CD4-positive, alpha-beta T cell treated with Interleukin-4 for 4 hours (primary cell): ENCODE measurements at regions not wholly inside any gene's neighbourhood (a gene's known extent, or its start where the extent isn't known, plus 50 kb on each side); places are given as distances from the start of the nearest gene placed in this dataset.
"Not testable (repeated sequence)": the region's sequence is repeated elsewhere in the genome, so short reads cannot be mapped to it uniquely, and the experiment has no call there.

Experiments
- DNase-seq: peaks from one replicate; pipeline ENCODE4 v3.0.0-alpha.2; 2020

DNA sequence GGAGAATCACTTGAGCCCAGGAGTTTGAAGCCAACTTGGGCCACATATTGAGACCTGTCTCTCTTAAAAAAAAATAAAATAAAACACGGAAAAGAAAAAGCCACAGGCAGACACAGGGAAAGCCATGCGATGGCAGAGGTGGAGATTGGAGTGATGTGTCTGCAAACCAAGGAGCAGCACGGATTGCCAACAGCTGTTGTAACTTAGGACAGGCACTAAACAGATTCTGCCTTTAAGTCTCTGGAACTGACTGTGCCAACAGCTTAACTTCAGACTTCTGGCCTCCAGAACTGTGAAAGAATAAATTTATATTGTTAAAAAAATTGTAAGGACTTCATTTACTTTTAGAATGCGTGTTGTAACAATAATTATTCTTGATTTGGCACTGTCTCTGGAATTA, 318.5 kb upstream of the CHD1 start:
- DNase-seq: no peak

DNA sequence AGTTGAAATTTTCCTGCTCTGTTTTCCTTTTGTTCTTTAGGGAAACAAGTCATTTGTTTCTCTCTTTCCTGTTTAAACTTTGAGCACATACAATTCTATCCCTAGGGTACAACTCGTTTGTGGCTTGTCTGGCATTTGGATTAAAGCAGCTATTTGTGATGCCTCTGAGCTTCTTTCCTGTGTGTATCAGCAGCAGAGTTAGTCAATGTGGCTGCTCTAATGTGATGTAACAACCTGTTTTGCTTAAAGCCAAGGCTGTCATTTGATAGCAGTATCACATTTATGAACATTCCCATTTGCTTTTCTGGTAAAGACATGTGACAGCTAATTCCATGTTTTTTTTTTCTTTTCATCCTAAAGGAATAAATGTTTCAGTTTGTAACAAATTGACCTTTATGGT, 314.3 kb upstream of the CHD1 start:
- no peak for DNase-seq

DNA sequence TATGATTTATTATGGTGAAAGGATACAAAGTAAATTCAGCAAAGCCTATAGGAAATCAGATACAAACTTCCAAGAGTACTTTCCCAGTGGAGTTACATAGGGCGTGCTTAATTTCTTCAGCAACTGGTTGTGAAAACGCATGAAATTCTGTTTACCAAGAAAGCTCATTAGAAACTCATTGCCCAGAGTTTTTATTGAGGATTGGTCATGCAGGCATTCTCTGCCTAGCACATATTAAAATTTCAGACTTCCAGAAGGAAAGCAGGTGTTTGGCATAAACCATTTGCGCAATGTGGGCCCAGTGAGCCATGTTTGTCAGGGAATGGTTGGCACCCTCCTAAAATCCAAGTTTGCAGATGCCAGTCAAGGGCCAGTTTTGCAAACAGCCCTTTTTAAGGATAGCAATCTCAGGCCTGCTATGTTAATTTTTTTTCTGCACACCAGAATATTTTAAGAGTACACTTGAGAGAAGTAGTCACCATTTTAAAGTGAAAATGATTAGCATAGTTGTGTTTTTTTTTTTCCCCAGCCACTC, 311.1 kb upstream of the CHD1 start:
- DNase-seq: no peak

DNA sequence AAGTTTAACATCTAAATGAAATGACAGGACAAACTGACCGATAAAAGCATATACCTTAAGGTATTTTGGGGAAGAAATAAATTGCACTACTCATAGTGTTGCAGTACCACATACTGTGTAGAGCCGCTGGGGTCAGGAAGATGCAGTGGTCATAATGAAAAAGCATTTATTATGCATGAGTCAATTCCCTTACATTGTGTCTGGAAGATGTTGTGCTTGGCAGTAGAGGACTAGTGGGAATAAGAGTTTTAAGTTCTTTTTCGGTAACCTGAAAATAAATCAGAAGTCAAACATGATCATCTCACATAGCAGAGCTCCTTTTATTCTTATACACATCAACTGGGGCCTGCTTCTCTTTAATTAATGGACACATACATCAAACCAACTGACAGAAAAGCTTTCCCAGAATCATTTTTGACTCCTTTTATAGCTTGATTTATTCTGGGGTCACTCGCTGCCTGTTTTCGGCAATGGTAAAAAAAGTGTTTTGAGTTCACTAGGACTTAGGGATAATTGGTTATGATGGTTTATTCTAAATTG, 262.5 kb upstream of the CHD1 start:
- no peak for DNase-seq

DNA sequence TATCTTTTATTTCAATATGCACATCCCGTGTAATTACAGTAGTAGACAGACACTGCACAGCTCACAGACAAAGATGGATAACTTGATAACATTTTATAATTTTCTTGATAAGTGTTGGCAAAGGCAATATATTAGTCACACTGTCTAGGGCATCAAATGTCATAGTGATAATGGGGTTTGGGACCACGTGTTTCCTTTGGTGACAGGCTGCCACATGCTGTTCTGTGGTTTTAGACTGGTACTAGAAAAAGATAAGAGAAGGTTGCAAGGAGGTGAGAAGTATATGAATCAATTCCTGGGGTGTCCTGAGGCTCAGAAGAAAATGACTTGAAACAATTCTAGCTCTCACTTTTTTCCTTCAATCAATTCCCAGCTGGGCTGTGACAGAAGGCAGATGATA, 258.8 kb upstream of the CHD1 start:
- DNase-seq: no peak

DNA sequence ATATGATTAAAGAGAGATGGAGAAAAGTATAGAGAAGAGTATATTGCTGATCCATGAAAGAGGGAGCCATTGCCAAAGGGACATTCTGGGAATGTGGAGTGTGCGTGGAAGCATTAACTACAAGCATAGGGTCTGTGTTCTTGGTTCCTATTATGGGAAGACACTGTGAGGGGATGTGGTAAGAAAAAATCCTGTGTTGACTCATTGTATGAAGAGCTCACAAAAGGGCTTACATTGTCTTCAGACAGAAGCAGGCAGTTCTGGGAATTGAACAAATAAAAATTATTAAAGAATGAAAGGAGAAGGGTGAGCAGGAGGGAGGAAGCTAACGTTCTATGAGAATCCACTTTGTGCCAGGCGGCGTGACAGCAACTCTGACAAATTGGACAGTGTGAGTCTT, 250.4 kb upstream of the CHD1 start:
- DNase-seq: no peak

DNA sequence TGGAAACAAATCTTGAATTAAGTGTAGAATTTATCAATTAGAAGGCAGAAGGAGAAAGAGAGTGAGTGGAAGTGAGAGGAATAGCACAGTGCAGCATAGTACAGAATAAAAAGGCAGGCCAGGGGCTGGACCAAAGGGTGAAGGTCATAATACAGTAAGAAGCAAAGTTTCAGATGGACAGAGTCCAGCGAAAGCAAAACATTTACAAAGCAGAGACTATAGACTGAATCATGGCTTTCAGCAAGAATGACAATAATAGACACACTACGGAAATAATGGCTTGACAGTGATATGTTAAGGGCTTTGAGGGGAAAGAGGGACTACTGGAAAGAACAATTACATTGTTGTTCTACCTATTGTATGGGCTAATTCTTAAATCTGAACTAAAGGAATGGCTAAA, 249.0 kb upstream of the CHD1 start:
- no peak for DNase-seq

DNA sequence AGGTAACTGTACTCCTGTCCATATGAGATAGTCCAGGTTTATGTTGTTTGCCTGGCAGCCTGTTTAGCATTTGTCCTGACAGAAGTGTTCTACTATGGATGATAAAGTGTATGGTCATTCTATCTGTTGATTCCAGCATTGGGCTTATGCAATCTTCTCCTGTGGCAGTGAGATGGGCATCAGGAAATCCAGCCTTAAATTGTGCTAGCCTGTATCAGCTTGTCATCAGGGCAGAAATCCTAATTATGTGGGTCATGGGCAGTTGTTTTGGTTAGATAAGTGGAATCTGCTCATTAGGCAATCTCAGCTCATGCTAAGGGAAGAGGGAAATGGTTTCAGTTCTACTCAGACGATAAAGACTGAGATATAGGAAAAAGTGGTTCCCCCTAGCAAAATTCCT, 247.4 kb upstream of the CHD1 start:
- no peak for DNase-seq

DNA sequence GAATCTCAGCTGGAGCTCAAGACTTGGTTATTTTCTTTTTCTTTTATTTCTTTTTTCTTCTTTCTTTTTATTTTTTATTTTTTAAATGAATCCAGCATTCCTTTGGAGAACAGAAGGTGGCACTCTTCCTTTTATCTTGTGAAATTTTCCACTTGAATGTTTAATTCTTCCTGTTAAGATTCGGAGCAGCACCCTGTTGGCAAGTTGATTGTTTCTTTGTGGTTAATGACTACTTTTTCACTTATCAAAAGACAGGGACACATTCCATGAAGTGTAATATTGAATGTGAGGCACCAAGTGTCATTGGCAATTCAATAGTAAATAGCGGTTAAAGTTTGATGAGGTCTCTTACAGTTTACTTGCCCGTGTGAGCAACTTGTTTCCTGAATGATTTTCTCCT, 240.5 kb upstream of the CHD1 start:
- no peak for DNase-seq

DNA sequence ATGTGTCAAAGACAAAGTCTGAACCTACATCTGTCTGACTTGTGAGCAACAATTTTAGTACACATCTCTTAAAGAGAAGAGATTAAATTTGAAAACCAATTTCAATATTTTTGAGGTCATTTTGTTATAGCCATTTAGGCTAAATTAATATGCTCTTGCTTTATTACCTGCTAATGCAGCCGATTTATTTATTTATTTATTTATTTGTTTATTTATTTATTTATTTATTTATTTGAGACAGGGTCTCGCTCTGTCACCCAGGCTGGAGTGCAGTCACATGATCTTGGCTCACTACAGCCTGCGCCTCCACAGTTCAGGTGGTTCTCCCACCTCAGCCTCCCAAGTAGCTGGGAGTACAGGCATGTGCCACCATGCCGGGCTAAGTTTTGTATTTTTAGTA, 232.7 kb upstream of the CHD1 start:
- not testable (repeated sequence) for DNase-seq

DNA sequence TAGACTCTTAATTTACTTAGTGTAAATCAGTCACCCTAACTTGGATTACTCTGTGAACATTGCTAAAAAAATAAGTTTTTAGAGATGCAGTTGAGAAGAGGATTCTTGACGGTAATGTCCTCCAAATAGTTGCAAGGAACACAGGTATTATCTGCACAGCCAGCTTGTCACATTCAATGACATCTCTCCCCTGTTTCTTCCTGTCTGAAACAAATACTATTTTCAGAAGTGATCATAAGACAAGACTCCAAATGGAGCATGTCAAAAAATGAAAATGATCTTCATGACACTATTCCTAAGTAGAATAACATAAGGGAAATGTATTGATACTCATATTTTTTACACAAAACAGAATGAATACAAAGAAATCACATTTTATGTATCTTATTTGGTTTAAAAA, 227.9 kb upstream of the CHD1 start:
- DNase-seq: no peak

DNA sequence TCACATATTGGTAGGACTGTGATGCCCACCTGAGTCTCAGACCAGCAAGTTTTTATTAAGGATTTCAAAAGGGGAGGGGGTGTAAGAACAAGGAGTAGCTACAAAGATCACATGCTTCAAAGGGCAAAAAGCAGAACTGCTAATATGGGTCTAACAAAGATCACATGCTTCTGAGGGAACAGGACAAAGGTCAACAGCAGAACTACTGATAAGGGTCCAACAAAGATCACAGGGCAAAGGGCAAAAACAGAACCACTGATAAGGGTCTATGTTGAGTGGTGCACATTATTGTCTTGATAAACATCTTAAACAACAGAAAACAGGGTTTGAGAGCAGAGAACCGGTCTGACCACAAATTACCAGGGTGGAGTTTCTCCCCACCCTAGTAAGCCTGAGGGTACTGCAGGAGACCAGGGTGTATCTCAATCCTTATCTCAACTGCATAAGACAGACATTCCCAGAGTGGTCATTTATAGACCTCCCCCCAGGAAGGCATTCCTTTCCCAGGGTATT, 214.5 kb upstream of the CHD1 start:
- DNase-seq: not testable (repeated sequence)

DNA sequence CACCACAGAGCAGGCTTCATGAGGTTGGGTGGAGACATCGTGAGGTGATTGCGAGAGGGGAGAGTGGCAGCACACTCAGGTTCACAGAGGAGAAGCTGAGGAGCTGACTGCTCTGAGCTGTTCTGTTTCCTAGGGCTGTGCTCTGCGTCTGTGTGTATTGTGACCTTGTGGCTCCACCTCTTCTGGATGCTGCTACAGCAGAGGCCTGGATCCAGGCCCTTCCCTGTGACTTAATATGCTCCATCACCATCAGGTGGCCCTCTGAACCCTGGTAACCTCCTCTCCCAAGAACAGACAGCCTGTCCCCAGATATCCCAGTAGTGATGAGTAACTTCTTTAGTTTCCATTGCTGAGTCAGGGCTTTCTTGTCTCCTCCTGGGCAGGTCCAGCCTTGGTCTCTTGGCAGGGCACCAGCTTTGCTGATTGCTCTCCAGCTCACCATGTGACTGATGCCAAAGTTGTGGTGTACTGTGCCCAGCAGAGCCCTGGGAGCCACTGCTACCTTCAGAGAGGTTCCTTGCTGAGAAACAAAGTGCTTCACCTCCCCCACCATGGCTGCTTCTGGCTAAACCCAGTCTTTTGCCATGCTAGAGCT, 212.8 kb upstream of the CHD1 start:
- no peak for DNase-seq

DNA sequence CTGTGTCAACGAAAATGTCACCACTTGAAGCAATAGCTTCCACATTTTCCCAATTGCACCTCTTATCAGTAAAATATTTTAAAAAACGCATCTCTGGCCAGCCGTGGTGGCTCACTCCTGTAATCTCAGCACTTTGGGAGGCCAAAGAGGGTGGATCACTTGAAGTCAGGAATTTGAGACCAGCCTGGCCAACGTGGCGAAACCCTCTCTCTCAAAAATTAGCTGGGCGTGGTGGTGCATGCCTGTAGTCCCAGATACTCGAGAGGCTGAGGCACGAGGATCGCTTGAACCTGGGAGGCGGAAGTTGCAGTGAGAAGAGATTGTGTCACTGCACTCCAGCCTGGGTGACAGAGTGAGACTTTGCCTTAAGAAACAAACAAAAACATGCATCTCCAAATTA, 210.1 kb upstream of the CHD1 start:
- no peak for DNase-seq

DNA sequence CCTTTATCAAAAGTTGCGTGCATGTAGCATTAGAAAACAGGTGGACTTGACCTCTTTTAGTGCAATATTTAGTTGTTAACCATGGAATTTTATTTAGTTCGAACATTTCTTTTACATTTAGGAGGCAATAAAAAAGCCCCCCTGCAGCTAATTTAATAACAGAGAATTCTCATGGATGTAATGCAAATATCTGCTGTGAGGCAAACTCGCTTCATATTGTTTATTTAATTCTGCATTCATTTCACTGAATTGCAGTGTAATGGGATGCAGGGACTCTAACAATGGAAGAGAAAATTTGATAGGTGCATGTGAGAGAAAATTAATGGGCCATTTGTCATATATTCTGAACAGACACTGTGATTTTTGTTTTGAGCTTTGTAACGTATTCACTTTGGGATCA, 205.1 kb upstream of the CHD1 start:
- no peak for DNase-seq

DNA sequence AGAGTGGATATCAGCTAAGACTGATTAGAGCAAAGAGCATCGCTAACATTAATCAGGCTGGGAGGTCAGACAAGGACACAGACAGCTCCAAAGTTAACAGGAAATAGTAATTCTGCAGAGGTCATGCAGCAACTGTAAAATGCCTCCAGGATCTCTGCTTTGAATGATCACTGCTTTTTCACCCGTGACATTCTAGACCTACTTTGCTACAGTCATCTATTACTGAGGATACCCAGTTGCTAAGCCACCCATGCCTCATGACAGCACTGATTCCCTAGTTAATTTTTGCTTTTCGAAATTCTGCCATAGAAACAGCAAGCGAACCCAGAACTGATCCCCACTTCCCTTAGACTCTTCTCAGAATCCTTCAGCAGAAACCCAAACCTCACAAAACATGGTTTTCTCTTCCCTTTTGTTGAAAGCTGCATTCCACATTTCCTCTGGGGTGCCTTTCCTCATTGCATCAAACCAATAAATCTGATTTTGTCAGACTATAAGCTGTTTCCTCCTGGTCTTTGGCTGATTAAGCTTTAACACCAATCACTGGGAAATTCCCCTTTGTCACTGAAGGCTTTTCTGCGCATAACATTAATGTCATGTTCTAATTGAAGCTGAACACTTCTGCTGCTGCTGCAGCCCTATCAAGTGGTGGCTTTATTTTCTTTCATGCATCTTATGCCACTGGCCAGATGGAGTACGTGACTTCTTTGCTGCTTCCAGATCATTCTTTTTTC, 201.1 kb upstream of the CHD1 start:
- no peak for DNase-seq

DNA sequence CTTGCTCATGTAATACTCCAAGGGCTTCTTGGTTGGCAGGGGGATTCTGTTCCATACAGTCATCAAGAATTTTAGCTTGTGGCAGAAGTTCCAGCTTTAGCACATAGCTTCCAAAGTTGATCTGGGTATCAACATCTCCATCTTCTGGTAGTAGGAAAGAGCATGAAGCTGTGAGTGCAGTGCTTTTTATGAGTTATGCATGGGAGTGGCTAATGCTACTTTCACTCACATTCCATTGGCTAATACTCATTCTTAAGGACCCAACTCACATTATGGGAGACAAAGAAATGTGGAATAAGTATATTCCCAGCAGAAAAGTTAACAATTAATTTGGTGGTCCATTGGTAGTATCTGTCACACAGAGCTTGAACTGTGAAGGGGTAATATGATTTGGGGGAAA, 194.2 kb upstream of the CHD1 start:
- no peak for DNase-seq

DNA sequence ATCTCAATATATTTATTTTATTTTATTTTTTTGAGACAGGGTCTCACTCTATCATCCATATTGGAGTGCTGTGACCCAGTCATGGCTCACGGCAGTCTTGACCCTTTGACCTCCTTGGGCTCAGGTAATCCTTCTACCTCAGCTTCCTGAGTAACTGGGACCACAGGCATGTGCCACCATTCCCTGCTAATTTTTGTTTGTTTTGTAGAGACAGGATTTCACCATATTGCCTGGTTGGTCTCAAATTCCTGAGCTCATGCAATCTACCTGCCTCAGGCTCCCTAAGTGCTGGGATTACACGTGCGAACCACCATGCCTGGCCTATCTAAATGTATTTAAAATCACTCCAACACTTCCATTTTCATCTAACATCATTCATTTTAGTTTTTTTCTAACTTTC, 190.5 kb upstream of the CHD1 start:
- no peak for DNase-seq

DNA sequence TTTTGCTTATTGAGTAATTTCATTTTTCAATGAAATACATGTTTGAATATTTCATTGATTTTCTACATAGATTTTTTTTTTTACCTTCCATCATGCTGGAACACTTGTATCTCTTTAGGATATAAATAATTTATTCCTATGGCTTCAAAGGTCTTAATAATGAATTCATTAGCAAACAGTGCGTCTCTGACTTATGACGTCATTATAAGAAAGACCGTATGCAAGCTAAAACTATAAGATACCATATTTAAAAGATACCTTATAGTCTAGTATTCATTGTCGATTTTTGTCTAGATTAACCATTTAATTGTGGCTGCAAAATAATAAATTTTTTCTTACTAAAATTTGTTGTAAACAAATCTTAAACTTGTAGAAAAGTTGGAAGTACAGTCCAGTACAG, 187.7 kb upstream of the CHD1 start:
- no peak for DNase-seq

DNA sequence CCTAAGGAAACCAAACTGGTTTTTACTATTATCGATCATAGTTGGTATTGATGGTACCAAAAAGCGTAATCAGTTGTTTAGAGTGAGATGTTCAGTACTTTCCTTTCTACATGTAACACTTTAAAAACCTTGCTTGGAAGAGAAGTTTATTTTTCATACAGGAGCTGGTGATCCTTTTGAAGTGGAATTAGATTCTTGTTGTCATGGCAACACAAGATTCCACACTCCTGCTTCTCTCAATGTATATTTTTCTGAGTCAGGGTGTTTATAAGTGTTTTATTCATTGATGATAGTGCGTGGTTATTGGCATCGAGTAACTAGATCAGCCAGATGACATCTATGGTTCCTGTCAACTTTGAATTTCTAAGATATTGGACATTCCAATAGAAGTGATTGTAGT, 181.1 kb upstream of the CHD1 start:
- no peak for DNase-seq

DNA sequence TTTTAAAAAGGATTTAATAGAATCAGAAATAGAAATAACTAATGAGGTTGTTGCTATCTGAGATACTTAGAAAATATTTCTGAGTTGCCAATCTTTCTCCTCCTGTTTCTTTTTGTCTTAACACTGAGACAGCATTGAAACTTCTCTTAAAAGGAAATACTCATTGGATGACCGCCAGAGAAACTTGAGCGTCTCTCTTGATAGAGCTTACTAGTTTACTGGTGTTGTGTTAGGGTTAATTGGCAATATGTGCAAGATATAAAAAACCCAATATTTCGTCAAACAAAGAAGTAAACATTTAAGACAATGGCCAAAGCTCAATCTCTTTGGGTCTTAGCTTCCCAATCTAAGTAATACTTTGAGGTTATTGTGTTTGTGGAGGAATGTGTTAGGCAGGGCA, 176.4 kb upstream of the CHD1 start:
- DNase-seq: no peak

DNA sequence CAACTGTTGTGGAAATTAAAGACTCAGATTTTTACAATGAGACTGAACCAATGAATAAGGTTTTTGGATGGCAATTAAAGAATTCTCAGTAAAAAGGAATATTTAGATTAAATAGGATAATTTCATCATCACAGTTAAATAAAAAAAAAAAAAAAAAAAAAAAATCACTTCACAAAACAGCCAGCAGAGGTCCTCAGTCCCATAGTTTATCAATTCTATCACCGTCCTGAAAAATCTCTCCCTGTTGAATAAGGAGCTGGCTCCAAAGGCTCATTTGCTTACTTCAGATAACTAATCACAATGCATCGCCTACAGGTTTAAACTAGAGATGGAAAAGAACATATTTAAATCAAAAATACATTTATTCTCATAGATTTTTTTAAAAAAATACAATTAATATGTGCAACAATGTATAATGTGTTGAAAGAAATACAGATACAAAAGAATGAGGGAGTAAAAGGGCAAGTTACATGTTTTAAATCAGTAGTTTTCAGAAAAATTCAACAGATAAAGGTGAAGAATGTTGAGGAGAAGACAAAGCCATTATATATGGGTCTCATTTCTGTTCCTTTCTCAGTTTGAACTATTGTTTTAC, 175.8 kb upstream of the CHD1 start:
- peak; percentile 17 for DNase-seq

DNA sequence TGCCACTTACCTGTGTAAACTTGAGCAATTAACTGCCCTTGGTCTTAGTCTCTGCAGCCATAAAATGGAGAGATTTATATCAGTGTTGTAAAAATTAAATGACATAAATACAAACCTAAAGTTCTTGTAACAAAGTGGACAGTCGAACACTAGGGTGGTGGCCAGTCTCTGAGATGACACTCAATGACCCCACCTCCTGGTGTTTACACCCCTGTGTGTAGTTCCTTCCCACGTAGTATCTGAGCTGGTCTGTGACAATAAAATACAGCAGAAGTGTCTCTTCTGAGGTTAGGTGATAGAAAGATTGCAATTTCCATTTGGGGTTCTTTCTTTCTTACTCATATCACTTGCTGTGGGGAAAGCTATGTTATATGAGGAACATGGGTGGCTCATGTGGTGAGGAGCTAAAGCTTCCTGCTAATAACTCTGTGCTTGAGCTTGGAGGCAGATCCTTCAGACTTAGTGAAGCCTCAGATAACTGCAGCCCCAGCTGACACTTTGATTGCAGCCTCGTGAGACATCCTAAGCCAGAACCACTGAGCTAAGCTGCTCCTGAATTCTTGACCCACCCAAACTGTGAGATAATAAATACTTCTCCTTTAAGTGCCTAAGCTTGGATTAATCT, 173.4 kb upstream of the CHD1 start:
- no peak for DNase-seq

DNA sequence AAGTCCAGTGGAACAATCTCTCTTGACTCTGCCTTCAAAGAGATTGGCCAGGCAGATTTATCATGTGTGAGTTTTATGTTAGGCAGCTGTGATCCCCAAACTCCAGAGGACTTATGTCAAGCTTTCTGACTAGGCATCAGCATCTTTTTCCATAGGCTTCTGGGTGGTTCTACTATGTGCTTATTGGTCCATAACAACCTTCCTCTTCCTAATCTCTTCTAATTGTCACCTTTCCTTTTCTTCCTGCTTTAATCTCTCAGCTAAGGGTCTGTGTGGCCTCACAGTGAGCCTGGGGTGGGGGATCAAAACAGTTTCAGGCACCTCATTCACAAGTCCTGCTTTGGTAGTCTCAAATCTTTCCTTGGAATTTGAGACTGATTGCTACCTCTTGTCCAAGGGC, 170.9 kb upstream of the CHD1 start:
- no peak for DNase-seq
